T-cell (primary cell): ENCODE measurements at regions not wholly inside any gene's neighbourhood (a gene's known extent, or its start where the extent isn't known, plus 50 kb on each side); places are given as distances from the start of the nearest gene placed in this dataset.
"Not testable (repeated sequence)": the region's sequence is repeated elsewhere in the genome, so short reads cannot be mapped to it uniquely, and the experiment has no call there.

Source experiments
- ATAC-seq, 4 experiments: fragments of 200-7000 bp in 3 of 4; fragments of 150-1000 bp in 1 of 4; cut with Tn5 transposase; replicated peaks in 1 of 4; 1 replicate in 3 of 4; 2 replicates in 1 of 4; pipeline ENCODE4 v1.10.0; 2021; ENCODE audit warnings: moderate library complexity in 3 of 4, mild to moderate bottlenecking in 2 of 4, moderate number of reproducible peaks in 1 of 4
- CTCF ChIA-PET, 2 donors: fragments of 300-600 bp; sonication (Branson Sonifier 250); formaldehyde crosslinking; loops; one replicate each; lab custom pipeline; 2022; ENCODE audit warnings: antibody characterized with exemption in 2 of 2; lab: Charles Lee
- POLR2A ChIA-PET, 2 donors: fragments of 300-600 bp; sonication (Branson Sonifier 250); formaldehyde crosslinking; loops; one replicate each; lab custom pipeline; 2022; ENCODE audit warnings: antibody characterized with exemption in 2 of 2; lab: Charles Lee
- DNase-seq, 35 experiments: peaks; one replicate each; pipeline versions ENCODE4 v3.0.0 to v3.0.0-alpha.2; 2013 to 2023
- H3K27ac ChIP-seq: one replicate; pipeline ENCODE4 v1.5.1; 2013; ENCODE audit warnings: low read length
- H3K27me3 ChIP-seq, 2 experiments: replicated peaks in 1 of 2; 1 replicate in 1 of 2; 2 replicates in 1 of 2; pipeline versions ENCODE4 v1.6.1 to v1.7.0; 2013; ENCODE audit warnings: low read length in 1 of 2, mixed read lengths in 1 of 2; ENCODE audit not compliant: control insufficient read depth in 2 of 2, insufficient read depth in 2 of 2; ENCODE audit errors: extremely low read depth in 1 of 2
- H3K36me3 ChIP-seq, 2 donors: 1 replicate in 1 of 2; 2 replicates in 1 of 2; pipeline versions ENCODE4 v1.6.1 to v1.7.0; 2013; ENCODE audit warnings: low read length in 1 of 2; ENCODE audit not compliant: control insufficient read depth in 2 of 2, insufficient read depth in 1 of 2; ENCODE audit errors: extremely low read depth in 1 of 2
- H3K4me1 ChIP-seq, 2 experiments: 1 replicate in 1 of 2; 2 replicates in 1 of 2; pipeline versions ENCODE4 v1.6.1 to v1.7.0; 2013; ENCODE audit warnings: low read length in 2 of 2, mixed read lengths in 1 of 2; ENCODE audit not compliant: insufficient read depth in 2 of 2, control insufficient read depth in 1 of 2; ENCODE audit errors: extremely low read depth in 1 of 2
- H3K4me3 ChIP-seq, 2 donors: 1 replicate in 1 of 2; 2 replicates in 1 of 2; pipeline versions ENCODE4 v1.5.1 to v1.7.0; 2013; ENCODE audit warnings: mild to moderate bottlenecking in 2 of 2, low read length in 1 of 2, moderate library complexity in 1 of 2; ENCODE audit not compliant: control insufficient read depth in 1 of 2; ENCODE audit errors: extremely low read depth in 1 of 2
- H3K9me3 ChIP-seq: 2 replicates; pipeline ENCODE4 v1.7.0; 2013
- H3K27ac Mint-ChIP-seq, 2 donors: one replicate each; pipeline ENCODE4 v1.8.0; 2020 to 2021; ENCODE audit warnings: mild to moderate bottlenecking in 2 of 2, mixed read lengths in 2 of 2
- H3K27me3 Mint-ChIP-seq, 2 donors: one replicate each; pipeline ENCODE4 v1.8.0; 2021 to 2022; ENCODE audit warnings: mixed read lengths in 2 of 2
- H3K36me3 Mint-ChIP-seq: one replicate; pipeline ENCODE4 v1.8.0; 2021; ENCODE audit warnings: mixed read lengths
- H3K4me1 Mint-ChIP-seq, 3 donors: one replicate each; pipeline ENCODE4 v1.8.0; 2020 to 2022; ENCODE audit warnings: mixed read lengths in 3 of 3, mild to moderate bottlenecking in 1 of 3
- H3K4me3 Mint-ChIP-seq, 3 donors: one replicate each; pipeline ENCODE4 v1.8.0; 2020 to 2022; ENCODE audit warnings: mild to moderate bottlenecking in 3 of 3, mixed read lengths in 3 of 3, moderate library complexity in 3 of 3
- H3K9me3 Mint-ChIP-seq, 3 donors: one replicate each; pipeline ENCODE4 v1.8.0; 2020 to 2022; ENCODE audit warnings: mixed read lengths in 3 of 3
- WGBS: methylation state at CpG from one replicate; pipeline ENCODE4 v1.1.5; 2013; ENCODE audit warnings: missing lambda C conversion rate; ENCODE audit not compliant: insufficient coverage; 5-methylcytosine and 5-hydroxymethylcytosine counted together

- WGBS, result 89% methylated on average over 5 of the region's 9 CpGs
Measured at GRCh38 chr3:13186435-13186815, 113.2 kb upstream of the IQSEC1 start.

GRCh38 chr3:13185737-13186434 lies 112.7 kb upstream of the IQSEC1 start:
- ATAC-seq, result no peak
- Mint-ChIP-seq H3K4me3 (no peak overlapping the region), H3K4me1 (peaks cover 11 to 26% (median 11%) of the 10 kb centered on the region in 3 donors), H3K9me3 (peaks cover 7 to 15% (median 10%) of the 10 kb centered on the region in 3 donors), H3K27ac (no peak overlapping the region), H3K36me3 (no peaks in the 10 kb centered on the region), H3K27me3 (peaks cover 5 to 7% of the 10 kb centered on the region in 2 donors)
- ChIA-PET POLR2A (no interaction called here), CTCF (no interaction called here)
- Histone ChIP-seq H3K4me1 (peaks cover 3 to 19% of the 10 kb centered on the region in 2 experiments), H3K27me3 (peaks cover 0 to 7% of the 10 kb centered on the region in 2 experiments), H3K36me3 (no peaks in the 10 kb centered on the region), H3K27ac (no peak overlapping the region), H3K9me3 (no peaks in the 10 kb centered on the region), H3K4me3 (no peak overlapping the region)
- WGBS, result 87% methylated on average over 5 of the region's 7 CpGs
- DNase-seq, result no peak

More at GRCh38 chr3:13186435-13186815, 113.2 kb upstream of the IQSEC1 start:
- ATAC-seq, result no peak
- Mint-ChIP-seq H3K4me1 (peaks cover 11 to 30% (median 11%) of the 10 kb centered on the region in 3 donors), H3K27ac (no peak overlapping the region), H3K27me3 (peaks cover 5 to 10% of the 10 kb centered on the region in 2 donors), H3K4me3 (no peak overlapping the region), H3K36me3 (no peaks in the 10 kb centered on the region), H3K9me3 (peaks cover 7 to 15% (median 10%) of the 10 kb centered on the region in 3 donors)
- no peak overlapping the region for H3K4me3 ChIP-seq
- H3K9me3 ChIP-seq, result no peaks in the 10 kb centered on the region
- no peak overlapping the region for H3K27ac ChIP-seq
- H3K4me1 ChIP-seq, result peaks cover 3 to 19% of the 10 kb centered on the region in 2 experiments
- DNase-seq, result no peak
- POLR2A ChIA-PET, result no interaction called here
- H3K27me3 ChIP-seq, result peaks cover 0 to 10% of the 10 kb centered on the region in 2 experiments
- no peaks in the 10 kb centered on the region for H3K36me3 ChIP-seq
- CTCF ChIA-PET, result no interaction called here

- H3K36me3 ChIP-seq, H3K9me3 ChIP-seq, DNase-seq, H3K4me1 Mint-ChIP-seq, POLR2A ChIA-PET, H3K27ac Mint-ChIP-seq, H3K27ac ChIP-seq, H3K4me1 ChIP-seq, H3K36me3 Mint-ChIP-seq, H3K27me3 ChIP-seq, CTCF ChIA-PET, H3K27me3 Mint-ChIP-seq, H3K4me3 Mint-ChIP-seq, H3K4me3 ChIP-seq, ATAC-seq: not testable (repeated sequence)
- WGBS, result 96% methylated on average over 27 of the region's 32 CpGs
- H3K9me3 Mint-ChIP-seq, result peaks cover 12 to 28% (median 15%) of the 10 kb centered on the region in 3 donors
Measured at GRCh38 chr3:13179582-13180210, 106.5 kb upstream of the IQSEC1 start.

- CTCF ChIA-PET, result no interaction called here
- Mint-ChIP-seq H3K9me3 (peaks cover 11 to 24% (median 11%) of the 10 kb centered on the region in 3 donors), H3K4me1 (no peaks in the 10 kb centered on the region), H3K36me3 (peaks cover 2% of the 10 kb centered on the region), H3K27me3 (peaks cover 3 to 4% of the 10 kb centered on the region in 2 donors), H3K4me3 (no peak overlapping the region), H3K27ac (no peak overlapping the region)
- H3K4me3 ChIP-seq, result no peak overlapping the region
- H3K27ac ChIP-seq, result no peak overlapping the region
- peaks cover 0 to 10% of the 10 kb centered on the region in 2 experiments for H3K27me3 ChIP-seq
- no peaks in the 10 kb centered on the region for H3K9me3 ChIP-seq
- DNase-seq (no peak), ATAC-seq (no peak)
- no peaks in the 10 kb centered on the region for H3K36me3 ChIP-seq
- POLR2A ChIA-PET, result no interaction called here
- no peaks in the 10 kb centered on the region for H3K4me1 ChIP-seq
- WGBS, result 40% methylated on average over 1 of the region's 1 CpG
Measured at GRCh38 chr3:13179181-13179580, 106.0 kb upstream of the IQSEC1 start.

GRCh38 chr3:13178107-13178506 lies 104.9 kb upstream of the IQSEC1 start:
- Histone ChIP-seq H3K4me3 (no peak overlapping the region), H3K4me1 (no peaks in the 10 kb centered on the region), H3K27ac (no peak overlapping the region), H3K36me3 (no peaks in the 10 kb centered on the region), H3K27me3 (peaks cover 0 to 15% of the 10 kb centered on the region in 2 experiments), H3K9me3 (no peaks in the 10 kb centered on the region)
- ATAC-seq (no peak), DNase-seq (no peak)
- 95% methylated on average over 3 of the region's 3 CpGs for WGBS
- peaks cover 0 to 4% of the 10 kb centered on the region in 2 donors for H3K27me3 Mint-ChIP-seq
- peaks cover 6 to 17% (median 8%) of the 10 kb centered on the region in 3 donors for H3K9me3 Mint-ChIP-seq
- ChIA-PET CTCF (interaction anchor here in 1 of 2 donors (0.6 kb wide), 1 partner anchor 9 kb away, joined by 3 read pairs; no protein-coding TSS in a partner anchor), POLR2A (no interaction called here)
- peaks cover 2% of the 10 kb centered on the region for H3K36me3 Mint-ChIP-seq
- no peak overlapping the region for H3K27ac Mint-ChIP-seq
- H3K4me3 Mint-ChIP-seq, result no peak overlapping the region
- no peaks in the 10 kb centered on the region for H3K4me1 Mint-ChIP-seq

GRCh38 chr3:13177641-13178040 lies 104.4 kb upstream of the IQSEC1 start:
- H3K4me1 ChIP-seq, result no peaks in the 10 kb centered on the region
- whole genome bisulfite sequencing, result 80% methylated on average over 1 of the region's 4 CpGs
- Mint-ChIP-seq H3K27me3 (peaks cover 0 to 4% of the 10 kb centered on the region in 2 donors), H3K36me3 (peaks cover 2% of the 10 kb centered on the region), H3K27ac (no peak overlapping the region), H3K4me3 (no peak overlapping the region), H3K4me1 (no peaks in the 10 kb centered on the region), H3K9me3 (peaks cover 6 to 17% (median 8%) of the 10 kb centered on the region in 3 donors)
- H3K36me3 ChIP-seq, result no peaks in the 10 kb centered on the region
- ChIA-PET CTCF (interaction anchor here in 1 of 2 donors (0.6 kb wide), 1 partner anchor 9 kb away, joined by 3 read pairs; no protein-coding TSS in a partner anchor), POLR2A (no interaction called here)
- DNase-seq, result no peak
- H3K27me3 ChIP-seq, result peaks cover 0 to 15% of the 10 kb centered on the region in 2 experiments
- H3K9me3 ChIP-seq, result no peaks in the 10 kb centered on the region
- H3K27ac ChIP-seq, result no peak overlapping the region
- no peak overlapping the region for H3K4me3 ChIP-seq
- ATAC-seq, result no peak
